ENCODE measurements at regions not wholly inside any gene's neighbourhood (a gene's known extent, or its start where the extent isn't known, plus 50 kb on each side); places are given as distances from the start of the nearest gene placed in this dataset.

DNA sequence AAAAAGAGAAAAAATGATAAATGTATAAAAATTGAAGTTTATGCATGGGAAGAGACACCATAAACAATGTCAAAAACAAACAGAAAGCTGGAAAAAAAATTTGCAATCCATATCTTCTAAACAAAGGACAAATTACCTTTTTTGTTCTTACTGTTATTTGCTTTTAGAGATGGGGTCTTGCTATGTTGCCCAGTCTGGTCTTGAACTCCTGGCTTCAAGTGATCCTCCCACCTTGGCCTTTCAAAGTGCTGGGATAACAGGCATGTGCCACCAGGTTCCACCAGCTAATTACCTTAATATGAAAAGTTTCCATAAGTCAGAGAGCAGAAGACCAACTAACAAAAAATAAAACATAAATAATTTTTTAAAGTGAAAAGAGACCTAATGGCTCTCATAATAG is 90.0 kb upstream of the SIX3 start:
- TF ChIP-seq, protein P1, sequence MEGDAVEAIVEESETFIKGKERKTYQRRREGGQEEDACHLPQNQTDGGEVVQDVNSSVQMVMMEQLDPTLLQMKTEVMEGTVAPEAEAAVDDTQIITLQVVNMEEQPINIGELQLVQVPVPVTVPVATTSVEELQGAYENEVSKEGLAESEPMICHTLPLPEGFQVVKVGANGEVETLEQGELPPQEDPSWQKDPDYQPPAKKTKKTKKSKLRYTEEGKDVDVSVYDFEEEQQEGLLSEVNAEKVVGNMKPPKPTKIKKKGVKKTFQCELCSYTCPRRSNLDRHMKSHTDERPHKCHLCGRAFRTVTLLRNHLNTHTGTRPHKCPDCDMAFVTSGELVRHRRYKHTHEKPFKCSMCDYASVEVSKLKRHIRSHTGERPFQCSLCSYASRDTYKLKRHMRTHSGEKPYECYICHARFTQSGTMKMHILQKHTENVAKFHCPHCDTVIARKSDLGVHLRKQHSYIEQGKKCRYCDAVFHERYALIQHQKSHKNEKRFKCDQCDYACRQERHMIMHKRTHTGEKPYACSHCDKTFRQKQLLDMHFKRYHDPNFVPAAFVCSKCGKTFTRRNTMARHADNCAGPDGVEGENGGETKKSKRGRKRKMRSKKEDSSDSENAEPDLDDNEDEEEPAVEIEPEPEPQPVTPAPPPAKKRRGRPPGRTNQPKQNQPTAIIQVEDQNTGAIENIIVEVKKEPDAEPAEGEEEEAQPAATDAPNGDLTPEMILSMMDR (IDR thresholded peaks at IDR 0.05; ENCODE audit: insufficient read depth, low read length, severe bottlenecking), result no peak
- no peaks in the 10 kb centered on the region for H3K36me3 ChIP-seq (ENCODE audit: control insufficient read depth, insufficient read depth, low read length)
- no peak overlapping the region for H3K4me3 ChIP-seq (ENCODE audit: low read depth, low read length)
- H3K27me3 ChIP-seq (ENCODE audit: control insufficient read depth, insufficient read depth, low read length), result peaks cover 6% of the 10 kb centered on the region
- DNase-seq (ENCODE audit: low read depth) (no peak), FAIRE-seq (no peak)

DNA sequence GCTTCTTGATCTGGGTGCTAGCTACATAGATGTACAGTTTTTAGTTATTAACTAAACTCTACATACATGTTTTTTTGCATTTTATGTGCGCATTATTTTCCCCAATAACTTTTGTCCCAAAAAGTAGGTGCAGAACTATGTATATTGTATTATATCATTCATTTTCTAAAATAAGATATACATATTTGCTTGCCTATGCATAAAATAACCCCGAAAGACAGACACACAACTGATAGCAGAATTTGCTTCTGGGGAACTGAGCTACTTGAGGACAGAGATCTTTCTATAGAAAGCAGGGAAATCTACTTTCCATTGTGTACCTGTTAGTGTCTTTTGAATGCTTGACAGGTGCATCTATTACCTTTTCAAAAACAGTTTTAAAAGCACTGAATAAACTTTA is 88.9 kb upstream of the SIX3 start:
- FAIRE-seq, result no peak
- TF ChIP-seq, protein P1 (IDR thresholded peaks at IDR 0.05; ENCODE audit: insufficient read depth, low read length, severe bottlenecking), result no peak
- Histone ChIP-seq H3K27me3 (ENCODE audit: control insufficient read depth, insufficient read depth, low read length) (peaks cover 6% of the 10 kb centered on the region), H3K4me3 (ENCODE audit: low read depth, low read length) (no peak overlapping the region), H3K36me3 (ENCODE audit: control insufficient read depth, insufficient read depth, low read length) (no peaks in the 10 kb centered on the region)
- DNase-seq (ENCODE audit: low read depth), result no peak

DNA sequence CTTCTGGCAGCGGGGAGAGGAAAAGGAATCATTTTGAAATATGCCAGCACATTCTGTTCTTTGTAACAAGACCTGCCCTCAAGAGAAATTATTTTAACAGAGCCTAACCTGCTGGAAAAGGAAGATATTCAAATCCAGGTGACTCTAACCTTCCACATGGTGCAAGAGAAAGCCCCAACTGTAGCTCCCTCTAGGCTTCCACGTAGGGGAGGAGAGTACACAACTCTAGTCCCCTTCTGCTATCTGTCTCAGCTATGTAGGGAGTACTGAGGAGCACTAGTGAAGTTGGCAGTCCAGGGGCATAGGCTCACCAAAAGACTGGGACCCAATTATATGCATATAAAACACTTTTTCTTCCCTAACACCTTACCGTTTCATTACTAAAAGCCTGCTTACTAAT is 82.2 kb upstream of the SIX3 start:
- FAIRE-seq (no peak), DNase-seq (ENCODE audit: low read depth) (no peak)
- TF ChIP-seq, protein P1 (IDR thresholded peaks at IDR 0.05; ENCODE audit: insufficient read depth, low read length, severe bottlenecking), result no peak
- H3K27me3 ChIP-seq (ENCODE audit: control insufficient read depth, insufficient read depth, low read length), result peaks cover 2% of the 10 kb centered on the region
- H3K4me3 ChIP-seq (ENCODE audit: low read depth, low read length), result no peak overlapping the region
- no peaks in the 10 kb centered on the region for H3K36me3 ChIP-seq (ENCODE audit: control insufficient read depth, insufficient read depth, low read length)

- no peak for FAIRE-seq
- Histone ChIP-seq H3K4me3 (ENCODE audit: low read depth, low read length) (no peak overlapping the region), H3K27me3 (ENCODE audit: control insufficient read depth, insufficient read depth, low read length) (no peaks in the 10 kb centered on the region), H3K36me3 (ENCODE audit: control insufficient read depth, insufficient read depth, low read length) (no peaks in the 10 kb centered on the region)
- DNase-seq (ENCODE audit: low read depth), result no peak
- TF ChIP-seq, protein P1 (IDR thresholded peaks at IDR 0.05; ENCODE audit: insufficient read depth, low read length, severe bottlenecking), result no peak
These were observed 75.3 kb upstream of the SIX3 start for GRCh38 chr2:44866152-44866551.

- TF ChIP-seq, protein P1 (IDR thresholded peaks at IDR 0.05; ENCODE audit: insufficient read depth, low read length, severe bottlenecking), result no peak
- FAIRE-seq (no peak), DNase-seq (ENCODE audit: low read depth) (no peak)
- Histone ChIP-seq H3K36me3 (ENCODE audit: control insufficient read depth, insufficient read depth, low read length) (no peaks in the 10 kb centered on the region), H3K4me3 (ENCODE audit: low read depth, low read length) (no peak overlapping the region), H3K27me3 (ENCODE audit: control insufficient read depth, insufficient read depth, low read length) (no peaks in the 10 kb centered on the region)
These were observed 71.7 kb upstream of the SIX3 start for GRCh38 chr2:44869761-44870160.

GRCh38 chr2:44877417-44877816 is 64.1 kb upstream of the SIX3 start:
- TF ChIP-seq, protein P1 (IDR thresholded peaks at IDR 0.05; ENCODE audit: insufficient read depth, low read length, severe bottlenecking), result no peak
- FAIRE-seq (no peak), DNase-seq (ENCODE audit: low read depth) (no peak)
- Histone ChIP-seq H3K27me3 (ENCODE audit: control insufficient read depth, insufficient read depth, low read length) (peaks cover 4% of the 10 kb centered on the region), H3K36me3 (ENCODE audit: control insufficient read depth, insufficient read depth, low read length) (no peaks in the 10 kb centered on the region), H3K4me3 (ENCODE audit: low read depth, low read length) (no peak overlapping the region)
